ENCODE measurements at regions not wholly inside any gene's neighbourhood (a gene's known extent, or its start where the extent isn't known, plus 50 kb on each side); places are given as distances from the start of the nearest gene placed in this dataset.

DNA sequence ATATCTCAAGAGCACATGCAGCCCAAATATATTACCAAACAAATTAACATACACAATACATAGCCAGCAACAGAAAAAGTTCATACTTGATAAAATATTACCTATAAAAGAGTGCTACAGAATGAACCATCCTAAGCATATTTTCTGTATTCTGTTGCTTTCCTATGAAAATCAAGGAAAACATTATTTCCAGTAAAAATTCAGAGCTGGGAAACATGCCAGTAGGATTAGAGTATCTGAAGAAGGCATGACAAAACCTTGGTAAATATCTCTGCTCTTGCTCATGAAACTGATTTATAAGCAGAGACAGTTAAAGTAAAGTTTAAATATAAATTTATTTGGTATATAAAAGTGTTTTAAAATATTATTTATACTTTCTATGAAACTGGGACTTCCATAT is 599.7 kb downstream of the ARAP2 start:
- no peak for DNase-seq

DNA sequence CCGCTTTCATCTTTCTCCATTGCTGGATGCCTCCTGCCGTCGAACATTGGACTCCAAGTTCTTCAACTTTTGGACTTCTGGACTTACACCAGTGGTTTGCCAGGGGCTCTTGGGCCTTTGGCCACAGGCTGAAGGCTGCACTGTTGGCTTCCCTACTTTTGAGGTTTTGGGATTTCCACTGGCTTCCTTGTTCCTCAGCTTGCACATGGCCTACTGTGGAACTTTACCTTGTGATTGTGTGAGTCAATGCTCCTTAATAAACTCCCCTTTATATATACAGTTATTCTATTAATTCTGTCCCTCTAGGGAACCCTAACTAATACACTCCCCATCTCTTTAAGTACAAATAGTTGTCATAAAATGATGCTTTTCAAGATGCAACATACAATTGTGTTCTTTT is 595.3 kb downstream of the ARAP2 start:
- DNase-seq = no peak

DNA sequence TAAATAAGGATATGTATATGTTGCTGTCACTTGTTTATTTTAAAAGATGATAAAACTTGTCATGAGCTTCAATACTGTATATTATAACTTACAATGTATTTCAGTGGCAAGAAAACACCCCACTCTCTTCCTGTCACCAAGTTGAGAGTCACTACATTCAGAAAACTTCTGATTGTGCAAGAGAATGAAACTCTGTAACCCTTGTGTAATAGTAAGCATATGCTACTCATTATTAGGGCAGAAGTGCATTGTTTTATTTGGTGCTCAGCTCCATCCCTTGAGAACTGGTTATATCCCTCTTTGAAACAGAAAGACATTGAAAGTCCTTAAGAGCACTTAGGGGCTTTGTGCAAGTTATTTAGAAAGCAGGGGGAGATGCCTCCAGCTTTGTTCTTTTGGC is 594.5 kb downstream of the ARAP2 start:
- DNase-seq = no peak

DNA sequence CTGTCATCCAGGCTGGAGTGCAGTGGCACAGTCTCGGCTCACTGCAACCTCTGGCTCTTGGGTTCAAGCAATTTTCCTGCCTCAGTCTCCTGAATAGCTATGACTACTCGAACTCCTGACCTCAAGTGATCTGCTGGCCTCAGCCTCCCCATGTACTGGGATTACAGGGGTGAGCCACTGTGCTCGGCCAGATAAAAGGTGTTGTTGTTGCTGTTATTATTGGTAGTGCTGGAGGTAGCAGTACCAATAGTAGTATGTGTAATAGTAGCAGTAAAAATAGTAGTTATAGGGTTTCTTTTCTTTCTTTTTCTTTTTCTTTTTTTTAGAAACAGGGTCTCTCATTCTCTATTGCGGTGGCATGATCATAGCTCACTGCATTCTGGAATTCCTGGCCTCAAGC is 592.1 kb downstream of the ARAP2 start:
- no peak for DNase-seq

DNA sequence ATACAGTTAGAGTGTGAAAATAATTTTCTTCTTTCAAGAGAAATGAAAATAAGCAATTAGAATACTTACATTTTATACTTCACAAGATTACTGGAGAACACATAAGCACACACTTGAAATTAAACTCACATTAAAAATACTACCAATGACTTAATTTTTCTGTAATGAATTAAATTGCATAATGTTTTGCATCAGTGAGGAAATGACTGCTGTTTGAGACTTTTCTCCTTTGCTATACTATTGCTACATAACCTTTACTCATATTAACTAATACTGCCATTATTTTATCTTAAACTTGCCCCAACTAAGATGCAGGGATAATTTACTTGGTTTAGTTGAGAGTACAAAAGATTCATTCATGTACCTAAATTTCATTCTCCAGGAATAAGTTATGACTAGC is 590.9 kb downstream of the ARAP2 start:
- no peak for DNase-seq

DNA sequence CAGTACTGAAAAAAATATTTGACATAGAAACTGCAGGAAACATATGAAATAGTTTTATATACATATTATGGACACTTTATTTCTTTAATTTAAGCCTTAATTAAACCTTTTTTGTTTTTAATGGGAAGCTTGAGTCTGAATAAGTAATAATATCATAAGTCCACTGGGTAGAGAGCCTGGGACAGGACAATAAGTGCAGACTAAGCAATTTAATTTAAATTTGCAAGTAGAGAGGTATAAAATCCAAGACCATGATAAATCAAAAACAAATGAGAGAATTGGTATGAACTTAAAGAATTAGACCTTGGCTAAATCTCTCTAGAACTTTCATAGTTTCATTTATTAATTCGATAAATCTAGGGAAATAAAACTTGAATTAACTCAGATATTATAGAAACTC is 571.2 kb downstream of the ARAP2 start:
- no peak for DNase-seq

DNA sequence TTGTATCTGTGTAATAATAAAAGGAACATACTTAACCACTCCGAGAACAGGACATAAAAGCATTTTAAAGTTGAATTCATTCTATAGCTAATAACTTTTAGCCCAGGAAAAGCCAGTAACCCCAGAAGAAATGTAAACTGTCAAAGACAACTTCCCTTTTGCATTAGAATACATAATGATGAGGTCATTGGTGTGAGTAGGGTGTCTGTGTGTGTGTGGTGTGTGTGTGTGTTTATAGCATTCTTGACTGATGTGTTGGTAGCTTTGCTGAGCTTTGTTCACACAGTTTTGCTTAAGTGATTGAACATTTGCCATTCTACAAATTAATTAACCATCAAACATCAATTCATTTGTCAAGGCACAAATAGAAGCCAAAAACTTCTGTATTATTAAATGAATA is 559.6 kb downstream of the ARAP2 start:
- DNase-seq = no peak

DNA sequence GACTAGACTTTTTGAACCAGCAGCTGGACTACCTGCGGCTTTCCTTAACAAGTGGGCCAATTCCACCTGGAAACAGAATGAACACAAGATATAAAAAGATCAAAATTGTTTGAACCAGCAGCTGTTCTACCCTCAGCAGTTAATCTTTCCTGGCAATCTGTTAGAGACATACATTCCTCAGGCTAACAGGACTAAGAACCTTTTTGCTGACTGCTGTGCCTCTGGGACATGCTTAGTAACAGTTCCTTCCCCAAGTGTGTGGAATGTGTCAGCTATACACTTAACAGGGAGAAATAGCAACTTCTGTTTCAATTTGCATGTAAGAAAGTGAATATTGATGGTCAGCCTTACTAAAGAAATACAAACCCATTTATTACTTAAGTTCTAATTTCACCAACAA is 554.4 kb downstream of the ARAP2 start:
- no peak for DNase-seq

DNA sequence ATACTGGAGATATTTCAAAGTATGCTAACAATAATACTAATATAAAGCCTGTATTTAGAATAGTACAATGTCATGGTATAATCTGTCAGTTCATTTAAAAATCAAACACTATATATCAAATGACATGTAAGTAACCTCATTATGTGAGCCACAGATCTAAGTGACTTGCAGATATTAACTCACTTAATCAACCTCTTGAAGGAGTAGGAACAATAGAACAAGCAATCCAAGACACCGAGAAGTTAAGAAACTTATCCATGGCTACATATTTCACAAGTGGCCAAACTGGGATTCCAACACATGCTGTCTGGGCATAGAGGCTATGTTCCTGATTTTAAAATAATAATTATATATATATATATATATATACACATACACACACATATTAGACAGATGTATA is 554.0 kb downstream of the ARAP2 start:
- DNase-seq = no peak

DNA sequence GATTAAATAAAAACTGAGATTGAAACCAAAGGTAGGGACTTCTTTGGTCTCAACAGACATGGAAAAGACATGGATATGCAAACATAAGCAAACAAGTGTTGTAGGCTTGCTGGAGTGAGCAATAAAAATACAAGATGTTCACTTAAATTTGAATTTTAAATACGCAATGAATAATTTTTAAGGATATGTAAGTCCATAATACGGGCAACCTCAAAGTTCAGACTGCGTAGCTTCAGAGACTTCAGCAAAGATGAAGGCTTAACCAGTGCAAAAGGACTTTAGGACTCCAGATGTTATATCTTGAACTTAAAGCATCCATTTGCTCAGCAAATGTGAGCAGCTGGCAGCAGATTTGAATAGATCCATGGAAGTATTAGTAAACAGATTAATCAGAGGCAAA is 549.3 kb downstream of the ARAP2 start:
- no peak for DNase-seq

DNA sequence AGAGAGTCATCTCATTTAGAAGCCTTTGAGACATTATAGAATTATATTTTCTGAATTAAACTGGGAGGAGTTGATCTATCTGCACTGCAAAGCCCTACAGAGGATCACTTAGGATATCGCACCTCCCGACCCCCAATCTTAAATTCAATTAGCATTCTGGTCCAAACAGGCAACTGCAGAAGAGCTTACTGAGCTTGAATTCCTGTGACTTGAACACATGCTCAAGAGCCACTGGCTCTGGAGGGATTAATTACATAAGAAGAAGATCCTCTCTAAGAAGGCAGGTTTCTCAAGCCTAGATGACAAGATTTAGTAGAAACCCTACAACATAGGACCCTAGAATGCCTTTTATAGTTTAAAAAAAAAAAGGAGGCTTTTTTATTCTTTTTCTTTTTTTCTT is 548.9 kb downstream of the ARAP2 start:
- no peak for DNase-seq

DNA sequence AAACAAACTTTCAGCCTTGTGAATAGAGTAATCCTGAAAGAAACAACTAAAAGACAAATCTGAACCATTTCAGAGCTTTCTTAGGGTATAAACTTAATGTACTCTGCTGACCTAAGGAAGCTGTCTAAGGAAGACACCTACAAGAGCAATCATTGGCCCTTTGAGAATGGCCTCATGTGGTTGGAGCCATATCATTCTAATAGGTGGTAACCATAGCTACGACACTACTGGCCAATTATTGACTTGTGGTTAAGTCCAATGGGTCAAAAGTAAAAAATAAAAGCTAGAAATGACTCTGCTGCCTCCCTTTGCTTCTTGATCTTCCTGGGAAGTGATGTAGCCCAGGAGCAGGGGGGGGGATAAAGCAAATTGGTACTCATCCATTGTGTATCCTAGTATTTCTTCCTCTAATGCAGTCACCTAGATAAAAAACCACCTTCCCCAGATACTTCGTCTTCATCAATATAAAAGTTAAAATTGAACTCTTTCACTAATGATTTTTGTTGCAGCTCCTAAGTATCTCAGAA is 547.0 kb downstream of the ARAP2 start:
- DNase-seq = no peak

DNA sequence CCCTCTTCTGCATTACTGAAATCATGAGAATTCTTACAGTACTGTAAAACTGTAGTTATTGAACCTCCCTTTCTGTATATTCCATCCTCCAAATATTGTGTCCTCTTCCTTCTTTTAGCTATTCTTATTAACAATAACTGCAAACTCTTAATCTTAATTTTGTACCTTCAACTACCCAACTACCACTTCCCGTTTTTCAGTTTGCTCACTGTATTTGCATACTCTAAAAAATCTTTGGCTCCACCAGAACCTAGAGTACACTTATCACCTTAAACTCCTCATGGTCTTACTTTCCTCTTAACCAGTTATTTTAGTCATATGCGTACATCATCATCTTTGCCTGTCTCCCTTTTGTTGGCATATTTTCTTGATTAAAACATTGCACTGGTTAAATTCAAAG is 543.7 kb downstream of the ARAP2 start:
- DNase-seq = no peak

DNA sequence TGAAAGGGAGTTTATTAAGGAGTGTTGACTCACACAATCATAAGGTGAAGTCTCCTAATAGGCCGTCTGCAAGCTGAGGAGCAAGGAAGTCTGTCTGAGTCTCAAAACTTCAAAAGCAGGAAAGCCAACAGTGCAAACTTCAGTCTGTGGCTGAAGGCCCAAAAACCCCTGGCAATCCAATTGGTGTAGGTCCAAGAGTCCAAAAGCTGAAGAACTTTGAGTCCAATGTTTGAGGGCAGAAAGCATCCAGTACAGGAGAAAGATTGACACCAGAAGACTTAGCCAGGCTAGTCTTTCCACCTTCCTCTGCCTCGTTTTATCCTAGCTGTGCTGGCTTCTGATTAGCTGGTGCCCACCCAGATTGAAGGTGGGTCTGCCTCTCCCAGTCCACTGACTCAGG is 535.2 kb downstream of the ARAP2 start:
- no peak for DNase-seq

DNA sequence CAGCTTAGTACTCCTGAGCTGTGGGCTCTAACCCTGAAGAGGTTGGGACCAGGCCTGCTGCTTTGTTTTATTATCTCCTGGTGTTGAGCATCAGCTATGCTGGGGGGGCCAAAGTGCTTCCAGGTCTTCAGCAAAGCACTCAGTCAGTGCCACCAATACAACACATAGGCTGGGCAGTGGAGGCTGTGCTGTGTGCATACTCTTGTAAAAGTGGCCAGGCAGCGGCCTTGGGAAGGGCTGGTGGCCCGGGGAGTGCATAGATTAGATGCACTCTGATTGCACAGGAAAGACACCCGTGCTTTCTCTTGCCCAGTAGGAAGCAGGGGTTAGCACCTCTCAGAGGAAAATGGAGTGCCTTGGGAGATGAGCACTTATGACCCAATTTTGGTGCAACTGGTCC is 534.0 kb downstream of the ARAP2 start:
- DNase-seq = no peak

DNA sequence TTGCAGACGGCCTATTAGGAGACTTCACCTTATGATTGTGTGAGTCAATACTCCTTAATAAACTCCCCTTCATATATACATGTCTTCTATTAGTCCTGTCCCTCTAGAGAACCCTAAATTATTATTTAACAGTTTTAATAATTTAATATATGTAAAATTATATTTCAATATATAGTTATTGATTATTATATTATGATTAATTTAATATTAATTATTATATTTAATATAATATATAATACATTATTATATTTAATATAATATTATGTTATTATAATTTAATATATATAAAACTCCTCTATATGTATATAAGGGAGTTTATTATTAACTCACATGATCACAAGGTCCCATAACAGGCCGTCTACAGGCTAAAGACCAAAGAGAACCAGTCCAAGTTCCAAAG is 533.2 kb downstream of the ARAP2 start:
- DNase-seq = no peak

DNA sequence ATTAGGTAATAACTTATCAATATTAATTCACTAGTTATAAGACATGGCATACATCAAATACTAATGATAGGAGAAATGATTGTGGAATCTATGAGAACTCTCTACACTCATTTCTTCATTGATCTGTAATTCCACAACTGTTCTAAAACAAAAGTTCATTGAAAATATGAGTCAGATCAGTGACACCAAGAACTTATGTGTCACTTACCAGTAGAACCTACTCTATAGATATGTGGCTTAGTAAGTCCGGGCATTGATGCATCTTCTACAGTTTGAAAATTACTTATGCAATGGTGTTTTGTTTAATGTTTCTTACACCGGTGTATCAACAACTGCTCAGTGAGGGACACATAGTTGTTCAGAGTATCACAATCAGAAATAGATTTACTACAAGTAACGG is 520.3 kb downstream of the ARAP2 start:
- no peak for DNase-seq

DNA sequence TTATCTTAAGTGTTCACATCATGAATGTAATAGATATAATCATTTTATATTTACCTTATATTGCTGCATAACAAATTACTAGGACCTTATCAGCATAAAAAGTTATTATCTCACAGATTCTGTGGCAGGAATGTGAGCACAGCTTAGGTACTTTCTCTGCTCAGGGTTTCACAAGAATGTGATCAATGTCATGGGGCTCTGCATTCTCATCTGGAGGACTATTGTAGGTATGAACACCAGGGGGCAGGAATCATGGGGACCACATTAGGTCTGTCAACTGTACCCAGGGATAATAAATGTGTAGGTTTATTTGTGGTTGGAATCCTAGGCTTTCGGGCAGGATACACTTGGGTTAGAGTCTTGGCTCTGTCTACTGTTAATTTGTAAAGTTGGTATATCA is 519.2 kb downstream of the ARAP2 start:
- no peak for DNase-seq

DNA sequence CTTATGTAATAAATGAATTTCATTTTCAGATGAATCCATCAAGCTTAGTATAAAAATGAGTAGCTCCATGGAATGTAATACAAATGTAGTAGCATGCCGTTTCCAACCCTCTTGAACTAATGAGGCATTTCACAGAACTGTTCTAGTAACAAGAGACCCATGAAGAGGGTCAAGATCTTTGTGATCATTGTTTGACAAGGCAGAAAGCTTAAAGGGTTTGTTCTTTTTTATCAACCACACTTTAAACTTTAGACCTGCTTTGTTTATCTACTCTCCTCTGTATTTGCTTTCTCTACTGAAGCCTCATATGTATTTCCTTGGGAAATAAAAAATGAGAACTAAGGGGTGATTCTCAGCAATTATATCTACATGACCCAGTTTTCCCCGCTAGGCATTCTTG is 513.9 kb downstream of the ARAP2 start:
- no peak for DNase-seq

DNA sequence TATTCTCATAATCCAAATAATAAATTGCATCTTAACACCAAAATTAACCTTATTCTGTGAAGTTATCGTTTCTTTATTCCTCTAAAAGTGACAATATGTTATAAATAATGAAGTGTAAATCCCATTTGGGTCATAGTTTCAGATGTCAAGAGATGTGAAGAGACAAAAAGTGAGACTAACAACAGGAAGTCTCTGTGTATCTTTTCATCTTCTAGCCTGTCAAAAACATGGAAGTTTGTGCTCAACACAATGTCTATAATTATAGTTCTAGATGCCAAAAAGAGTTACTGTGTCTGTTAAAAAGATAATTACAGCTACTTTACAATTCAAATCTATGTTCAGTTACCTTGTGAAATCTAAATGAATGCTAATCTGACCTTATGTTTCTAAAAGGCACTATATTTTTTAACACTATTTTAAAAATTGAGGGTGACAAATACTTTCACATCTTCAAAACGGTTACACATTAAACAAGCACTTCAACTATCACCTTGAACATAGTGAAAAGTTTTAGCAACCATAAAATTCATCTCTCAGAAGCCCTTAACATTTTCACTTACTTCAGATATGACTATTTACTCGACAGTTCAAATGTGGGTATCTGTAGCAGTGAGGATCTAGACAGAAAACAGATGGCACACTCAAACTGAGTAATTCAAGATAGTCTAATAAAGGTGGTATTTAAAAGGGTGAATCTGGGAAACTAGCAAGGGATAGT is 509.8 kb downstream of the ARAP2 start:
- no peak for DNase-seq

DNA sequence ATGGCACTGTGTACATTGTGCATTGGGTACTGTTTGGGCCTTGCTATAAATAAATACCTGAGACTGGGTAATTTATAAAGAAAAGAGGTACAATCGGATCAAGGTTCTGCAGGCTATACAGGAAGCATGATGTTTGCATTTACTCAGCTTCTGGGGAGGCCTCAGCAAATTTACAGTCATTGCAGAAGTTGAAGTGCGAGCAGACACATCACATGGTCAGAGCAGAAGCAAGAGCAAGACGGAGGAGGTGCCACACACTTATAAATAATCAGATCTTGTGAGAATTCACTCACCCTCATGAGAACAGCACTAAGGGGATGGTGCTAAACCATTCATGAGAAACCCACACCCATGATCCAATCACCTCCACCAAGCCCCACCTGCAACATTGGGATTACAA is 505.0 kb downstream of the ARAP2 start:
- DNase-seq = no peak

DNA sequence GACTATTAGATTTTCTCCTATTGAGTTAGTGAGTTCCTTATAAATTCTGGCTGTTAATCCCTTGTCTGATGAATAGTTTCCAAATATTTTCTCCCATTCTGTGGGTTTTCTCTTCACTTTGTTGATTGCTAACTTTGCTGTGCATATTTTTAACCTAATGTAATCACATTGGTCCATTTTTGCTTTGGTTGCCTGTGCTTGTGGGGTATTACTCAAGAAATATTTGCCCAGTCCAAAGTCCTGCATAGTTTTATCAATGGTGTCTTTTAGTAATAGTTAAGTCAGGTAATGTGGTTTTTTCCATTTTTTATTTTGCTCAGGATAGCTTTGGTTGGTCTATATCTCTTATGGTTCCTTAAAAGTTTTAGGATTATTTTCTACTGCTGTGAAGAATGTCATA is 490.3 kb downstream of the ARAP2 start:
- no peak for DNase-seq

DNA sequence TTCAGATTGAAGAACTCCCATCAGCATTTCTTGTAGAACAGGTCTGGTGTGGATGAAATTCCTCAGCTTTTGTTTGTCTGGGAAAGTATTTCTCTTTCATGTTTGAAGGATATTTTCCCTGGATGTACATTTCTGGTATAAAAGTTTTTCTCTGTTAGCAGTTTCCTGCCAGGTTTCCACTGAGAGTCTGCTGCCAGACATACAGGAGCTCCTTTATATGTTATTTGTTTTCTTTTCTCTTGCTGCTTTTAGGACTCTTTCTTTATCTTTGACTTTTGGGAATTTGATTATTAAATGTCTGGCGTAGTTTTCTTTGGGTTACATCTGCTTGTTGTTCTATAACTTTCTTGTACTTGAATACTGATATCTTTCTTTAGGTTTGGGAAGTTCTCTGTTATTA is 486.5 kb downstream of the ARAP2 start:
- no peak for DNase-seq

DNA sequence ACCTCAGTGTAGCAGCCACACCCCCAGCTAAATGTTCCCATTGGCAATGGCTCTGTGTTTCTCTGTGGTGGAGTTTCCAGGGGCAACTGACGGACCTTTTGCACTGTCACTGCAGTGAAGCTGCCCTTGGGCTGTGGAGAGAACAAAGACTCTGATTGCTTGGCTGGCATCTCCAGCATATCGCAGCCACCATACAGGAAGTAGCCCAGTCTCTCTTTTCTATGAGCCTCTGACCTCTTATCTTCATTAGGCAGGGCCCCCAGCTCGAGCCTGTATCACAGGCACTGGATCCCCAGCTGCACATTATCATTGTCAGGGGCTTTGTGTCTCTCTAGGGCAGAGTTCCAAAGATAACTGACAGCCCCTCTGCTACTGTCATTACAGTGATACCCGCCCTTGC is 483.5 kb downstream of the ARAP2 start:
- no peak for DNase-seq

DNA sequence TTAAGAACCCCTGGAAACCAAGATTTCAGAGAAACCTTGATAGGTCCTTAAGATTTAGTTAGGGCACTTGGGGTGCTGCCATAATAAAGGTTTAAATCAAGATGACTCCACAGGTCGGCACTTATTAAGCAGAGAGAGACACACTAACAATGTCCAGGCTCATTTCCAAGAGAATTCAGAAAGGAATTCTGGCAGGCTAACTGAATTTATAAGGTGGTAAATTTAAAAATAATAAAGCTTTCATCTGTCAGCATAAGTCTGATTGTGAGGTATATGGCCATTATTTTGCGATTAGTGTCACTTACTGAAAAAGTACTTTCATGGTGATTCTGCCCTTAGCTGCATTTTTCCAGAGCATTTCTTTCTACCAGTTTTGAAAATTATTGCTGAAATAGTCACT is 472.7 kb downstream of the ARAP2 start:
- no peak for DNase-seq

DNA sequence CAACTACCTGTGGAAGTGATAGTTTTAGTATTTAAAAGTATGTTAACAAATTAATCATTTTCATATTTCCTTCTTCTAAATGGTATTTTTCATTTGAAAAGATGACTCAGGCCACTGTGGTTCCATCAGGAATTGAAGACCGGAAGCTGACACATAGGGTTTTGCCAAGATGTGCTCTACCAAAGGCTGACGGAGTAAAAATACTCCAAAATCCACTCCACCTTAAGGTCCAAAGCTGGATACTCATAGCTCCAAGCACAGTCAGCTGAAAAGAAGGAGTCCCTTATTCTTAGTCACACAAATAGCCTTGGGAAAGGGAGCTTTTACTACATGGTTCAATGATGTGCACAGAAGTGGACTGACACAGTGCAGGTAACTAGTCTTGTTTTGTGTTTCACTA is 472.0 kb downstream of the ARAP2 start:
- no peak for DNase-seq
